Thoracic aorta (tissue), 2 donors: ENCODE measurements at regions not wholly inside any gene's neighbourhood (a gene's known extent, or its start where the extent isn't known, plus 50 kb on each side); places are given as distances from the start of the nearest gene placed in this dataset.

Experiments
- ATAC-seq: fragments of 150-250 bp; one replicate; pipeline ENCODE4 v1.8.0; 2017; ENCODE audit warnings: low read depth; ENCODE audit not compliant: insufficient number of reproducible peaks, low FRiP score
- DNase-seq: peaks from one replicate; pipeline ENCODE4 v3.0.0-alpha.2; 2020; ENCODE audit warnings: low spot score
- H3K27ac ChIP-seq, 2 donors: fragments of 200-600 bp; sonication (generic); 1 replicate in 1 of 2; 2 replicates in 1 of 2; pipeline ENCODE4 v1.5.1; 2016; ENCODE audit warnings: mild to moderate bottlenecking in 2 of 2, moderate library complexity in 2 of 2
- H3K27me3 ChIP-seq: fragments of 200-600 bp; sonication (generic); replicated peaks from 2 replicates; pipeline ENCODE4 v1.6.0; 2016; ENCODE audit warnings: mild to moderate bottlenecking; ENCODE audit not compliant: insufficient read depth
- H3K36me3 ChIP-seq: fragments of 200-600 bp; sonication (generic); one replicate; pipeline ENCODE4 v1.5.1; 2016
- H3K4me1 ChIP-seq, 2 donors: fragments of 200-600 bp; sonication (generic); 1 replicate in 1 of 2; 2 replicates in 1 of 2; pipeline versions ENCODE4 v1.5.1 to v1.6.0; 2016; ENCODE audit warnings: low read depth in 2 of 2, mild to moderate bottlenecking in 1 of 2; ENCODE audit not compliant: control insufficient read depth in 1 of 2
- H3K4me3 ChIP-seq: fragments of 200-600 bp; sonication (generic); 2 replicates; pipeline ENCODE4 v1.5.1; 2016; ENCODE audit warnings: mild to moderate bottlenecking
- H3K9me3 ChIP-seq: fragments of 200-600 bp; sonication (generic); 2 replicates; pipeline ENCODE4 v1.5.1; 2016
- CTCF ChIP-seq: fragments of 200-600 bp; sonication (generic); IDR thresholded peaks from one replicate; pipeline ENCODE4 v1.5.1; 2019; ENCODE audit warnings: antibody characterized with exemption

- DNase-seq (no peak), ATAC-seq (no peak)
- no peaks in the 10 kb centered on the region for H3K36me3 ChIP-seq
- no peak for TF ChIP-seq CTCF
- no peaks in the 10 kb centered on the region for H3K4me1 ChIP-seq
- H3K4me3 ChIP-seq, result no peak overlapping the region
- no peaks in the 10 kb centered on the region for H3K27me3 ChIP-seq
- H3K27ac ChIP-seq, result no peak overlapping the region
- H3K9me3 ChIP-seq, result no peaks in the 10 kb centered on the region
Observed at GRCh38 chr1:187714470-187714869, 885.7 kb downstream of the PLA2G4A start.

GRCh38 chr1:187715483-187715882, 886.7 kb downstream of the PLA2G4A start:
- Histone ChIP-seq H3K4me3 (no peak overlapping the region), H3K36me3 (no peaks in the 10 kb centered on the region), H3K9me3 (no peaks in the 10 kb centered on the region), H3K27me3 (no peaks in the 10 kb centered on the region), H3K27ac (no peak overlapping the region), H3K4me1 (no peaks in the 10 kb centered on the region)
- ATAC-seq, result no peak
- DNase-seq, result no peak
- TF ChIP-seq CTCF, result no peak

GRCh38 chr1:187716160-187716559, 887.4 kb downstream of the PLA2G4A start:
- ATAC-seq (no peak), DNase-seq (no peak)
- TF ChIP-seq CTCF, result no peak
- no peak overlapping the region for H3K27ac ChIP-seq
- no peaks in the 10 kb centered on the region for H3K4me1 ChIP-seq
- no peaks in the 10 kb centered on the region for H3K36me3 ChIP-seq
- H3K9me3 ChIP-seq, result no peaks in the 10 kb centered on the region
- H3K27me3 ChIP-seq, result no peaks in the 10 kb centered on the region
- no peak overlapping the region for H3K4me3 ChIP-seq

- Histone ChIP-seq H3K9me3 (no peaks in the 10 kb centered on the region), H3K4me1 (no peaks in the 10 kb centered on the region), H3K27me3 (no peaks in the 10 kb centered on the region), H3K36me3 (no peaks in the 10 kb centered on the region), H3K27ac (no peak overlapping the region), H3K4me3 (no peak overlapping the region)
- TF ChIP-seq CTCF, result no peak
- ATAC-seq (no peak), DNase-seq (no peak)
Observed at GRCh38 chr1:187718527-187718926, 889.8 kb downstream of the PLA2G4A start.

GRCh38 chr1:187721216-187721615, 892.5 kb downstream of the PLA2G4A start:
- no peak for ATAC-seq
- TF ChIP-seq CTCF, result no peak
- H3K36me3 ChIP-seq, result no peaks in the 10 kb centered on the region
- no peaks in the 10 kb centered on the region for H3K9me3 ChIP-seq
- H3K4me3 ChIP-seq, result no peak overlapping the region
- H3K4me1 ChIP-seq, result no peaks in the 10 kb centered on the region
- no peak for DNase-seq
- H3K27me3 ChIP-seq, result no peaks in the 10 kb centered on the region
- no peak overlapping the region for H3K27ac ChIP-seq
